22Rv1 (cell line): ENCODE measurements at regions not wholly inside any gene's neighbourhood (a gene's known extent, or its start where the extent isn't known, plus 50 kb on each side); places are given as distances from the start of the nearest gene placed in this dataset.

ENCODE experiments used
- CTCF ChIP-seq: fragments of 450-650 bp; IDR thresholded peaks from 2 replicates; pipeline ENCODE4 v1.5.1; 2017; ENCODE audit warnings: mild to moderate bottlenecking
- ZFX ChIP-seq: fragments of 450-650 bp; IDR thresholded peaks from 2 replicates; pipeline ENCODE4 v1.6.1; 2017; ENCODE audit warnings: antibody characterized with exemption, borderline replicate concordance

GRCh38 chr7:155229548-155230168 lies 68.0 kb upstream of the INSIG1 start:
- TF ChIP-seq CTCF (no peak), ZFX (no peak)
